GM12878 (cell line): ENCODE measurements at regions not wholly inside any gene's neighbourhood (a gene's known extent, or its start where the extent isn't known, plus 50 kb on each side); places are given as distances from the start of the nearest gene placed in this dataset.

Source experiments
- CTCF ChIP-seq, 3 experiments: IDR thresholded peaks in 2 of 3; conservative IDR thresholded peaks in 1 of 3; 2 replicates each; pipeline ENCODE4 v1.5.1; 2011; ENCODE audit warnings: low read depth in 3 of 3, low read length in 3 of 3, mild to moderate bottlenecking in 3 of 3, control low read depth in 2 of 3, moderate library complexity in 2 of 3, inconsistent platforms in 1 of 3, mixed read lengths in 1 of 3; ENCODE audit not compliant: control insufficient read depth in 2 of 3, insufficient read depth in 1 of 3; ENCODE audit errors: extremely low read depth in 1 of 3
- EGR1 ChIP-seq, 2 experiments: IDR thresholded peaks; 1 replicate in 1 of 2; 2 replicates in 1 of 2; pipeline ENCODE4 v1.6.1; 2011 to 2012; ENCODE audit warnings: low read depth in 2 of 2, low read length in 2 of 2, borderline replicate concordance in 1 of 2, mild to moderate bottlenecking in 1 of 2, moderate library complexity in 1 of 2
- MTA2 ChIP-seq: fragments of 450-650 bp; IDR thresholded peaks from 2 replicates; pipeline ENCODE4 v1.6.1; 2016; ENCODE audit warnings: low read depth, mild to moderate bottlenecking, moderate library complexity
- REST ChIP-seq: IDR thresholded peaks from 2 replicates; pipeline ENCODE4 v1.6.1; 2012; ENCODE audit warnings: mild to moderate bottlenecking, low read depth, low read length
- SMAD5 ChIP-seq: IDR thresholded peaks from 2 replicates; pipeline ENCODE4 v1.6.1; 2016; ENCODE audit warnings: antibody characterized with exemption, low read depth

GRCh38 chrX:20388594-20388993 lies 121.9 kb upstream of the RPS6KA3 start:
- TF ChIP-seq EGR1 (IDR thresholded peaks at IDR 0.05; ENCODE audit: borderline replicate concordance in 1 of 2, low read depth in 2 of 2, low read length in 2 of 2) (no peak), REST (no peak), SMAD5 (no peak), CTCF (IDR thresholded peaks at IDR 0.05 in 2 of 3, conservative IDR thresholded peaks at IDR 0.05 in 1 of 3; ENCODE audit: control insufficient read depth in 2 of 3, extremely low read depth in 1 of 3, insufficient read depth in 1 of 3, low read depth in 3 of 3, low read length in 3 of 3) (no peak), MTA2 (no peak)
